Keratinocyte (primary cell): ENCODE measurements at regions not wholly inside any gene's neighbourhood (a gene's known extent, or its start where the extent isn't known, plus 50 kb on each side); places are given as distances from the start of the nearest gene placed in this dataset.

Source experiments
- DNase-seq: peaks from one replicate; pipeline ENCODE4 v3.0.0-alpha.2; 2011; ENCODE audit warnings: low read depth, missing footprints, low spot score
- FAIRE-seq: peaks from 2 replicates; lab custom pipeline; 2011; peaks lifted over from hg19 to GRCh38; lab: Jason Lieb, UNC
- H2AFZ ChIP-seq: 2 replicates; pipeline ENCODE4 v1.6.0; 2012; ENCODE audit warnings: low read length, control low read depth, inconsistent platforms; ENCODE audit not compliant: control insufficient read depth
- H3K27ac ChIP-seq: 2 replicates; pipeline ENCODE4 v1.5.1; 2011; ENCODE audit warnings: low read length; ENCODE audit not compliant: control insufficient read depth, insufficient read depth
- H3K27me3 ChIP-seq: 3 replicates; pipeline ENCODE4 v1.6.0; 2011; ENCODE audit warnings: low read length; ENCODE audit not compliant: control insufficient read depth, insufficient read depth; ENCODE audit errors: extremely low read depth
- H3K36me3 ChIP-seq, 2 experiments: 2 replicates in 1 of 2; 3 replicates in 1 of 2; pipeline ENCODE4 v1.5.1; 2011; ENCODE audit warnings: low read length in 2 of 2, mild to moderate bottlenecking in 1 of 2; ENCODE audit not compliant: control insufficient read depth in 2 of 2, insufficient read depth in 2 of 2; ENCODE audit errors: extremely low read depth in 1 of 2
- H3K4me1 ChIP-seq: 3 replicates; pipeline ENCODE4 v1.5.1; 2011; ENCODE audit warnings: low read length; ENCODE audit not compliant: control insufficient read depth, insufficient read depth; ENCODE audit errors: extremely low read depth
- H3K4me2 ChIP-seq: 3 replicates; pipeline ENCODE4 v1.6.0; 2011; ENCODE audit warnings: low read depth, low read length; ENCODE audit not compliant: control insufficient read depth, insufficient read depth; ENCODE audit errors: extremely low read depth
- H3K4me3 ChIP-seq, 3 experiments: fragments of 200-600 bp in 1 of 3; sonication (generic) in 1 of 3; 2 replicates in 2 of 3; 3 replicates in 1 of 3; pipeline ENCODE4 v1.5.1; 2011 to 2016; ENCODE audit warnings: low read length in 3 of 3, mild to moderate bottlenecking in 3 of 3, control low read depth in 2 of 3, inconsistent platforms in 1 of 3, low read depth in 1 of 3, mixed read lengths in 1 of 3, mixed run types in 1 of 3, moderate library complexity in 1 of 3; ENCODE audit not compliant: control insufficient read depth in 2 of 3, insufficient read depth in 2 of 3; ENCODE audit errors: extremely low read depth in 1 of 3
- H3K79me2 ChIP-seq: 2 replicates; pipeline ENCODE4 v1.6.0; 2012; ENCODE audit warnings: low read length; ENCODE audit not compliant: control insufficient read depth, insufficient read depth
- H3K9ac ChIP-seq: 3 replicates; pipeline ENCODE4 v1.6.0; 2011; ENCODE audit warnings: low read length; ENCODE audit not compliant: control insufficient read depth, insufficient read depth; ENCODE audit errors: extremely low read depth
- H3K9me1 ChIP-seq: 3 replicates; pipeline ENCODE4 v1.6.0; 2011; ENCODE audit warnings: low read length; ENCODE audit not compliant: control insufficient read depth, insufficient read depth; ENCODE audit errors: extremely low read depth
- H3K9me3 ChIP-seq: 2 replicates; pipeline ENCODE4 v1.5.1; 2012; ENCODE audit warnings: low read depth, low read length; ENCODE audit not compliant: control insufficient read depth
- H4K20me1 ChIP-seq: 3 replicates; pipeline ENCODE4 v1.6.0; 2011; ENCODE audit warnings: low read length; ENCODE audit not compliant: control insufficient read depth, insufficient read depth; ENCODE audit errors: extremely low read depth
- CTCF ChIP-seq, 3 experiments: IDR thresholded peaks in 1 of 3; conservative IDR thresholded peaks in 1 of 3; optimal IDR thresholded peaks in 1 of 3; 2 replicates in 2 of 3; 3 replicates in 1 of 3; pipeline versions ENCODE3 to v1.5.1; 2011; ENCODE audit warnings: low read length in 3 of 3, mild to moderate bottlenecking in 3 of 3, moderate library complexity in 2 of 3, control low read depth in 1 of 3, inconsistent platforms in 1 of 3; ENCODE audit not compliant: insufficient read depth in 2 of 3; ENCODE audit errors: extremely low read depth in 1 of 3
- EZH2 ChIP-seq: IDR thresholded peaks from one replicate; pipeline ENCODE4 v1.6.1; 2012; ENCODE audit warnings: inconsistent platforms, mild to moderate bottlenecking, low read length, moderate library complexity
- dilution Hi-C: fragments of 300-500 bp; cut with MboI; formaldehyde crosslinking; loops from one replicate; pipeline ENCODE4 v1.7.0; 2020; ENCODE audit warnings: low sequenced_read_pairs; ENCODE audit not compliant: extremely low pct_ligation_motif_present

- FAIRE-seq (no peak), DNase-seq (no peak)
- Histone ChIP-seq H3K36me3 (no peaks in the 10 kb centered on the region), H3K27ac (no peak overlapping the region), H4K20me1 (no peaks in the 10 kb centered on the region), H3K79me2 (no peaks in the 10 kb centered on the region), H3K9me1 (no peaks in the 10 kb centered on the region), H3K27me3 (no peaks in the 10 kb centered on the region), H2AFZ (no peak overlapping the region), H3K4me3 (no peak overlapping the region), H3K9me3 (no peaks in the 10 kb centered on the region), H3K4me2 (no peak overlapping the region), H3K4me1 (no peaks in the 10 kb centered on the region), H3K9ac (no peak overlapping the region)
- dilution Hi-C loops: no loop called here
- no peak for TF ChIP-seq EZH2
Measured at GRCh38 chr13:55682776-55683175, 1457.9 kb upstream of the PRR20A start.

- H4K20me1 ChIP-seq: no peaks in the 10 kb centered on the region
- H2AFZ ChIP-seq: no peak overlapping the region
- no peak overlapping the region for H3K27ac ChIP-seq
- H3K4me3 ChIP-seq: no peak overlapping the region
- TF ChIP-seq EZH2: no peak
- TF ChIP-seq CTCF (optimal IDR thresholded peaks at IDR 0.05 in 1 of 3, IDR thresholded peaks at IDR 0.05 in 1 of 3, conservative IDR thresholded peaks at IDR 0.05 in 1 of 3; ENCODE audit: extremely low read depth in 1 of 3, insufficient read depth in 2 of 3, low read length in 3 of 3): no peak
- H3K4me2 ChIP-seq: no peak overlapping the region
- H3K79me2 ChIP-seq: no peaks in the 10 kb centered on the region
- DNase-seq (no peak), FAIRE-seq (no peak)
- H3K4me1 ChIP-seq: no peaks in the 10 kb centered on the region
- dilution Hi-C loops: no loop called here
- no peaks in the 10 kb centered on the region for H3K9me3 ChIP-seq
- H3K27me3 ChIP-seq: no peaks in the 10 kb centered on the region
- H3K36me3 ChIP-seq: no peaks in the 10 kb centered on the region
- H3K9me1 ChIP-seq: no peaks in the 10 kb centered on the region
- no peak overlapping the region for H3K9ac ChIP-seq
Measured at GRCh38 chr13:55705526-55705925, 1435.2 kb upstream of the PRR20A start.

GRCh38 chr13:55705971-55706370, 1434.7 kb upstream of the PRR20A start:
- no peaks in the 10 kb centered on the region for H4K20me1 ChIP-seq
- TF ChIP-seq EZH2: no peak
- no peak for TF ChIP-seq CTCF (optimal IDR thresholded peaks at IDR 0.05 in 1 of 3, IDR thresholded peaks at IDR 0.05 in 1 of 3, conservative IDR thresholded peaks at IDR 0.05 in 1 of 3; ENCODE audit: extremely low read depth in 1 of 3, insufficient read depth in 2 of 3, low read length in 3 of 3)
- no peaks in the 10 kb centered on the region for H3K79me2 ChIP-seq
- H3K9ac ChIP-seq: no peak overlapping the region
- no peak overlapping the region for H3K4me2 ChIP-seq
- no peaks in the 10 kb centered on the region for H3K9me1 ChIP-seq
- dilution Hi-C loops: no loop called here
- H3K27me3 ChIP-seq: no peaks in the 10 kb centered on the region
- H3K4me1 ChIP-seq: no peaks in the 10 kb centered on the region
- FAIRE-seq (no peak), DNase-seq (no peak)
- H3K36me3 ChIP-seq: no peaks in the 10 kb centered on the region
- no peaks in the 10 kb centered on the region for H3K9me3 ChIP-seq
- H3K27ac ChIP-seq: no peak overlapping the region
- no peak overlapping the region for H2AFZ ChIP-seq
- no peak overlapping the region for H3K4me3 ChIP-seq
